ENCODE measurements at regions not wholly inside any gene's neighbourhood (a gene's known extent, or its start where the extent isn't known, plus 50 kb on each side); places are given as distances from the start of the nearest gene placed in this dataset.

DNA sequence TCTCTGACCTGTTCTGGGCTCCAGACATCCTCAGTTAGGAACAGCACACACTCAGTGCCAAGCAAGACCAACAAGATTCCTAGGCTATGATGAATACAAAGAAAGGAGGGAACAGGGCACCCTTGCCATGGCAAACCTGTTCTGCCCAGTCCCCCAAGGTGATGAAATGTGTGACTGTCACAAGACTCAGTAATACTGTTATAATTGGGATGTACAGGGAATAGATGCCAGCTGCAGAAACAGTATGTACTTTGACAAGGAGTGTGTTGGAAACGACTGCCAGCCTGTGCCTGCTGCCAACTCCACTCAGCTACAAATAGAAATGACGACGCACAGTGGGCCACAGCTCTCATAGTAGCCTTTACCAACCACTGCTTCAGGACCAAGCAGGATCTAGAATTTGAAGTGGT is 453.0 kb downstream of the EFNA5 start:
- DNase-seq, result no peak
- H3K36me3 ChIP-seq (replicated peaks), result no peaks in the 10 kb centered on the region
- H3K27ac ChIP-seq, result peak overlapping the region; percentile 65
- H3K4me3 ChIP-seq (ENCODE audit: low read depth, low read length), result no peak overlapping the region
- TF ChIP-seq, protein P1, sequence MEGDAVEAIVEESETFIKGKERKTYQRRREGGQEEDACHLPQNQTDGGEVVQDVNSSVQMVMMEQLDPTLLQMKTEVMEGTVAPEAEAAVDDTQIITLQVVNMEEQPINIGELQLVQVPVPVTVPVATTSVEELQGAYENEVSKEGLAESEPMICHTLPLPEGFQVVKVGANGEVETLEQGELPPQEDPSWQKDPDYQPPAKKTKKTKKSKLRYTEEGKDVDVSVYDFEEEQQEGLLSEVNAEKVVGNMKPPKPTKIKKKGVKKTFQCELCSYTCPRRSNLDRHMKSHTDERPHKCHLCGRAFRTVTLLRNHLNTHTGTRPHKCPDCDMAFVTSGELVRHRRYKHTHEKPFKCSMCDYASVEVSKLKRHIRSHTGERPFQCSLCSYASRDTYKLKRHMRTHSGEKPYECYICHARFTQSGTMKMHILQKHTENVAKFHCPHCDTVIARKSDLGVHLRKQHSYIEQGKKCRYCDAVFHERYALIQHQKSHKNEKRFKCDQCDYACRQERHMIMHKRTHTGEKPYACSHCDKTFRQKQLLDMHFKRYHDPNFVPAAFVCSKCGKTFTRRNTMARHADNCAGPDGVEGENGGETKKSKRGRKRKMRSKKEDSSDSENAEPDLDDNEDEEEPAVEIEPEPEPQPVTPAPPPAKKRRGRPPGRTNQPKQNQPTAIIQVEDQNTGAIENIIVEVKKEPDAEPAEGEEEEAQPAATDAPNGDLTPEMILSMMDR (IDR thresholded peaks at IDR 0.05; ENCODE audit: low read depth, low read length, missing control alignments), result no peak
- H3K27me3 ChIP-seq (replicated peaks), result no peaks in the 10 kb centered on the region
- in situ Hi-C loops (cut with HindIII; ENCODE audit: low pct_ligation_motif_present, low sequenced_read_pairs), result no loop called here

DNA sequence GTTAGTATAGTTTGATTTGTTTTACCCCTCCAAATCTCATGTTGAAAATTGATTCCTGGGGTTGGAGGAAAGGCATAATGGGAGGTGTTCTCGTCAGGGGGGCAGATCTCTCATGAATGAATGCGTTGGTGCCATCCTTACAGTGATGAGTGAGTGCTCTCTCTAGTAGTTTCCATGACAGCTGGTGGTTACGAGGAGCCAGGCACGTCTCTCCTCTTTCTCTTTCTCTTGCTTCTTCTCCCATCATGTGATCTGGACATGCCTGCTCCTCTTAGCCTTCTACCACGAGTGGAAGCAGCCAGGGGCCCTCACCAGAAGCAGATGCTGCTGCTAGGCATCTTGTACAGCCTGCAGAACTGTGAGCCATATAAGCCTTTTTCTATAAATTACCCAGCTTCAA is 454.1 kb downstream of the EFNA5 start:
- Histone ChIP-seq H3K27me3 (replicated peaks) (no peaks in the 10 kb centered on the region), H3K27ac (no peak overlapping the region), H3K36me3 (replicated peaks) (no peaks in the 10 kb centered on the region), H3K4me3 (ENCODE audit: low read depth, low read length) (no peak overlapping the region)
- TF ChIP-seq, protein P1 (IDR thresholded peaks at IDR 0.05; ENCODE audit: low read depth, low read length, missing control alignments), result no peak
- DNase-seq, result no peak
- in situ Hi-C loops (cut with HindIII; ENCODE audit: low pct_ligation_motif_present, low sequenced_read_pairs), result no loop called here

DNA sequence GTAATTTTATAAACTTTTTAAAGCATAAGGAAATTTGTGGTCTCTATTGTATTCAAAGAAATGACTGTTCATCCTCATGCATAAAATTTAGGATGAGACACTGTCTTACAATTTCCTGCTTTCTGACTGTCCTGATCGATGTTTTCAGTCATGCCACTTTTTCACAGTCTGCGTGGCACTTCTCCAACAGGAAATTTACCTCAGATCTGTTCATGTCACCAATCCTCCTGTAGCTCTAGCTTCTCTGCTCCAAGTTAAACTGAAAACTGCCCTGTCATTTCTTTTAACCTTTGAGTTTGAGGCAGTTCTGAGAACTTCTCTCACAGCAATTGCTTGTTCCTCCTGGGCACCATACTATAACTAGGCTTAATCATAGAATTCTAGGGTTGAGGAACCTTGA is 455.1 kb downstream of the EFNA5 start:
- no peak overlapping the region for H3K27ac ChIP-seq
- no peak for DNase-seq
- no peak overlapping the region for H3K4me3 ChIP-seq (ENCODE audit: low read depth, low read length)
- TF ChIP-seq, protein P1 (IDR thresholded peaks at IDR 0.05; ENCODE audit: low read depth, low read length, missing control alignments), result no peak
- no peaks in the 10 kb centered on the region for H3K36me3 ChIP-seq (replicated peaks)
- in situ Hi-C loops (cut with HindIII; ENCODE audit: low pct_ligation_motif_present, low sequenced_read_pairs), result no loop called here
- no peaks in the 10 kb centered on the region for H3K27me3 ChIP-seq (replicated peaks)

DNA sequence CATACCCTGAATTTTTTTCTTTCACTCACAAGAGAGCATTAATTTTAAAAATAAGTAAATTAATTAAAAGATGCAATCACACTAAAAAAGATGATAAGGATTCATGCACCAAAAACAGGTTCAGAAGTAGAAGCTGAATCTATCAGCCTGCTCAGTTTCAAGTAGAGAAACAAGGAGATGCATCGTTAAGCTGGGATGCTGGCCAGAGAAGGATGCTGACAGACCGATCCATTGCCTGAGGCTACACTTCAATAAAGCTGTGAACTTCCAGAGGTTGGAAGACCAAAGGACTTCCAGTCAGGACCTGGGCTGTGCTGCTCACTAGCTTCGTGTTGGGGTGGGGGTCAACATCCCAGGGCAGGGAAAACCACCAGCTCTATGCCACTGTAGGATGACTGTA is 457.7 kb downstream of the EFNA5 start:
- no peak for DNase-seq
- no peaks in the 10 kb centered on the region for H3K27me3 ChIP-seq (replicated peaks)
- in situ Hi-C loops (cut with HindIII; ENCODE audit: low pct_ligation_motif_present, low sequenced_read_pairs), result no loop called here
- TF ChIP-seq, protein P1 (IDR thresholded peaks at IDR 0.05; ENCODE audit: low read depth, low read length, missing control alignments), result no peak
- no peaks in the 10 kb centered on the region for H3K36me3 ChIP-seq (replicated peaks)
- H3K4me3 ChIP-seq (ENCODE audit: low read depth, low read length), result no peak overlapping the region
- no peak overlapping the region for H3K27ac ChIP-seq

DNA sequence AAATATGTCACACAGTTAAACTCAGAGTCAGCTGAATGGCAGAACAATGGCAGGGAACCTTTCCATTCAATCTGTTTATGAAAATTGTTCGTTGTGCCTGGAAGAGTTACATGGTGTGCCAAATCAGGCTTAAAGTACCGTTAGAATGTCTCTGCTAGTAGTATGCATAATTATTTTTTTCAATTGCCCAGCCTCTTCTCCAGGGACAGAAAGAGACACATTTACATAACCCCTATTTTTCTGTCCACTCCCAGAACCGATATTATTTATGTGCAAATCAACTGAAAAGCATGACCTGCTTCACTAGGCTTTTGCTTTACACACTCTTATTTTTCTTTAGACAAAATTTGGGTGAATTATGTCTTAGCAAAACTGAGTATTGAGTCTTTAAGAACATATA is 459.1 kb downstream of the EFNA5 start:
- in situ Hi-C loops (cut with HindIII; ENCODE audit: low pct_ligation_motif_present, low sequenced_read_pairs), result no loop called here
- H3K4me3 ChIP-seq (ENCODE audit: low read depth, low read length), result no peak overlapping the region

DNA sequence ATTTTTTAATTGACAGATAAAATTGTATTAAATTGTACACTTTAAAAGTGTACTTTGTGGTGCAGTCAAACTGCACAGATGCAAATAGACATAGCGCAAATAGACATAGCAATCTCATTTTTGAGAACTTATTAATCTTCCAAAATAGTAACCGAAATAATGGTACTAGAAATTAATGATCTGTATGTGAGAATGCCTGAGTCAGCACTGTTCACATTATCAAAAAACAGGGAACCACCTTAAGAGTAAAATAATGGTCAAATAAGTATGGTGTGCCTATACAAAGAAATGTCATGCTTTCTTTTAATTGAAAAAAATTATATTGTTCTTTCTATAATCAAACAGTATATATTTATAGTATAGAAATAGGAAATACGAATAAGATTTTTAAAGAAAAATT is 461.9 kb downstream of the EFNA5 start:
- Histone ChIP-seq H3K4me3 (ENCODE audit: low read depth, low read length) (no peak overlapping the region), H3K27me3 (replicated peaks) (no peaks in the 10 kb centered on the region), H3K36me3 (replicated peaks) (no peaks in the 10 kb centered on the region), H3K27ac (no peak overlapping the region)
- TF ChIP-seq, protein P1 (IDR thresholded peaks at IDR 0.05; ENCODE audit: low read depth, low read length, missing control alignments), result no peak
- no peak for DNase-seq
- in situ Hi-C loops (cut with HindIII; ENCODE audit: low pct_ligation_motif_present, low sequenced_read_pairs), result no loop called here

More for the DNA sequence above, 459.1 kb downstream of the EFNA5 start:
- TF ChIP-seq, protein P1 (IDR thresholded peaks at IDR 0.05; ENCODE audit: low read depth, low read length, missing control alignments), result no peak
- no peaks in the 10 kb centered on the region for H3K27me3 ChIP-seq (replicated peaks)
- no peak for DNase-seq
- H3K36me3 ChIP-seq (replicated peaks), result no peaks in the 10 kb centered on the region
- H3K27ac ChIP-seq, result no peak overlapping the region
